ENCODE measurements at regions not wholly inside any gene's neighbourhood (a gene's known extent, or its start where the extent isn't known, plus 50 kb on each side); places are given as distances from the start of the nearest gene placed in this dataset.
"Not testable (repeated sequence)": the region's sequence is repeated elsewhere in the genome, so short reads cannot be mapped to it uniquely, and the experiment has no call there.

DNA sequence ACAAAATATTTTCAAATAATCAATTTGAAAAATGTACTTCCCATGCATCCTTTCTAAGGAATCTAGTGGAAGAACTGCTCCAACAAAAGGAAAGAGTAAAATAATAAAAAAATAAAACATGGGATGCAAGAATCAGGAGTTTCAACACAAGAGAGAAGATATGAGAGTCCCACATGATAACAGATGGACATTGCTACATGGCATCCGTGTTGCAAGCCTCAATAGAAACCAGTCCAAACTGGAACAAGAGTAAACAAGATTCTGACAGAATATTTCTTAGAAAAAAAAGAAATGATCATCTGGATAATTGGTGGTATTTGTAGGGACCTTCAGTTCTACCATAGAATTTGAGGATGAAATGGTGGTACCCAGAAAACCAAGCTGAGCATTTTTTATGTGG is 186.8 kb downstream of the FRK start:
- DNase-seq (ENCODE audit: low read depth, low spot score), result no peak

DNA sequence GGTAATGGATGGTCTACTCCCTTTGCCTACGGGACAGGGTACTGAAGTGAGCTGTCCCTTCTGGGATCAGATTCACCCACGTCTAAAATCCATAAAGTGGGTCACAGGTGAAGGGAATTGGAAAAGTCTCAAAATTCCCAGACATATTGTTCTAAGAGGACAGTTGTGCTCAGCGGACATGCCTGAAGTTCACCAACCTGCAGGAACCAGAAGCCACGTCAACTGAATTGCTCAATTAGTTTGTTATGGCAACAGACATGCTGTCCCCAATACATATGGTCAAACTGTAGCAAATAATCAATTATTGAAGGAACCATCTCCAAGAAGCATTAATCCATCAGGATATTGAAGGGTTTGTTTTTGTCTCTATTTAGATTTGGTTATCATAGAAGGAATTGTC is 190.2 kb downstream of the FRK start:
- DNase-seq (ENCODE audit: low read depth, low spot score), result no peak

DNA sequence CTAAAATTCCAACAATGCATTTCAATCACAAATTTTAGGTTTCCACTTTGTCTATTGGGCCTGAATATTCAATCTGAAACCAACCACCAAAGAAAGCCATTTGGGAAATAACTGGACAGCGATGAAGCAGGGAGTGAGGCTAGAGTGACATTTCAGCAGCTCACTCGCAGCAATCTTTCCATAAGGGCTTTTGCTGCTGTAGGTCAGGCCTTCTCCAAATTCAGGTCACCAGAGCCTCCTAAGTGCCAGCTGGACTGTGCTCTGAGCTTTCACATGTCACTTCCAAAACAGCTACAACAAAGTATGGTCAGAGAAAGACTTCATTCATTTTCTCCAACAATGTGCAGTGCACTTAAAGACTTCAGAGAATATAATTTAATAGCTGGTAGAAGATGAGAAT is 194.8 kb downstream of the FRK start:
- DNase-seq (ENCODE audit: low read depth, low spot score), result no peak

DNA sequence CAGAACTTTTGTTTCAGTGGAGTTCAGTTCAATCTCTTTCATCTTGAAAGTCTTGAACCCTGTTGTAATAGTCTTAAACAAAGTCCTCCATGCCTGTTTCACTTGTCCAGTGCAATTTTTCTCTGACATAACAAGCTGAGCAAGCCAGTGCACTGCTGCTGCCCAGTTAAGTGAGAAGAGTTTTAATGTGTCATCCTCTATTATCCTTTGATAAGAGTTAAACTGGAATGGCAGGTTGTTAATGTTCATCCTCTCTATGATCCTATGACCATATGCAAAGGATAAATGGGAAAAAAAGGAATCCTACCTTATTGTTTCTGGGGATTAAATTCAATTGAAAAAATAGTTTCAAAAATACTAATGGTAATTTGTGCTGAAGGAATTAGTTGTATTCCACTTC is 197.5 kb downstream of the FRK start:
- no peak for DNase-seq (ENCODE audit: low read depth, low spot score)

DNA sequence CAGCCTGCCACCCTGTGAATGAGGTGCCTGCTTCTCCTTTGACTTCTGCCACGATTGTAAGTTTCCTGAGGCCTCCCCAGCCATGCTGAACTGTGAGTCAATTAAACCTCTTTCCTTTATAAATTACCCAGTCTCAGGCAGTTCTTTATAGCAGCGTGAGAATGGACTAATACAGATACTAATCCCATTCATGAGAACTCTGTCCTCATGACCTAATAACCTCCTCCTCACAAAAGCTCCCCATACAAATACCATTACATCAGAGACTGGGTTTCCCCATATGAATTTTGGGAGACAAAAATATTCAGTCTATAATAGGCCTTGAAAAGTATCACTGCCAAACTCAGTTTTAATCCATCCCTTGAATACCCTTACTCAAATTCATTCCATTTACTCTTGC is 199.0 kb downstream of the FRK start:
- not testable (repeated sequence) for DNase-seq (ENCODE audit: low read depth, low spot score)

DNA sequence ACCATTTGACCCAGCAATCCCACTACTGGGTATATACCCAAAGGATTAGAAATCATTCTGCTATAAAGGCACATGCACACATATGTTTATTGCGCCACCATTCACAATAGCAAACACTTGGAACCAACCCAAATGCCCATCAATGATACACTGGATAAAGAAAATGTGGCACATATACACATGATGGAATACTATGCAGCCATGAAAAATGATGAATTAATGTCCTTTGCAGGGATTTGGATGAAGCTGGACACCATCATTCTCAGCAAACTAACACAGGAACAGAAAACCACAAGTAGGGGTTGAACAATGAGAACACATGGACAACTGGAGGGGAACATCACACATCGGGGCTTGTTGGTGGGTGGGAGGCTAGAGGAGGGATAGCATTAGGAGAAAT is 201.1 kb downstream of the FRK start:
- not testable (repeated sequence) for DNase-seq (ENCODE audit: low read depth, low spot score)

DNA sequence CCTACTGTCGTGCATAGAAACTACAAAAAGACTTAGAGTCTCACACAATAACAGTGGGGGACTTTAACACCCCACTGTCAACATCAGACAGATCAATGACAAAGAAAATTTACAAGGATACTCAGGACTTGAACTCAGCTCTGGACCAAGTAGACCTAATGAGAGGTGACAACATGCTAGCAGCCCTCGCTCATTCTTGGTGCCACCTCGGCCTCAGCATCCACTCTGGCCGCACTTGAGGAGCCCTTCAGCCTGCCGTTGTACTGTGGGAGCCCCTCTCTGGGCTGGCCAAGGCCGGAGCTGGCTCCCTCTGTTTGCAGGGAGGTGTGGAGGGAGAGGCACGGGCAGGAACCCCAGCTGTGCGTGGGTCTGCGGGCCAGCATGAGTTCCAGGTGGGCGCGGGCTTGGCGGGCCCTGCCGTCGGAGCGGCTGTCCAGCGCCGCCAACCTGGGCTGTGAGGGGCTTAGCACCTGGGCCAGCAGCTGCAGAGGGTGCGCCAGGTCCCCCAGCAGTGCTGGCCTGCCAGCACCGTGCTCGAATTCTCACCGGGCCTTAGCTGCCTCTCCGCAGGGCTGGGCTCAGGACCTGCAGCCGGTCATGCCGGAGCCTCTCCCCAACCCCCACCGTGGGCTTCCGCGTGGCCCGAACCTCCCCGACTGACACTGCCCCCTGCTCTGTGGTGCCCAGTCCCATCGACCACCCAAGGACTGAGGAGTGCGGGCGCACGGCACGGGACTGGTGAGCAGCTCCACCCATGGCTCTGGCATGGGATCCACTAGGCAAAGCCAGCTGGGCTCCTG is 205.6 kb downstream of the FRK start:
- DNase-seq (ENCODE audit: low read depth, low spot score), result no peak

DNA sequence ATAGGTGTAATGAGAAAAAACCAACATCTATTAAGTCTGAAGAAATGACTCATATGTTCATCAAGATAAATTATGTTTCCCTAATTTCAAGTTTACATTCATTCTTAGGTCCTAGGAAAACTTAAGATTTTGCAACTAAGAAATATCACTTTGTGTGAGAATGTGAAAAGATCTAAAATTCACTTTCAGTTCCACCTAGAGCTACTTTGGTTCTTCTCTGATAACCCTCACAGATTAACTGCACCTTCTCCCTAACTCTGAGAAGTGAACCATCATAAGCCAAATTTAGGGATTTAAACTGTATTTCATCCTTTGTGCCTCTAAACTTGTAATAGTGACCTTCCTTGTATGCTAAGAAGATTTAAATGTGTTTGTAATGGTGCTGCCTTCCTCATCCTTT is 213.0 kb downstream of the FRK start:
- DNase-seq (ENCODE audit: low read depth, low spot score), result no peak

DNA sequence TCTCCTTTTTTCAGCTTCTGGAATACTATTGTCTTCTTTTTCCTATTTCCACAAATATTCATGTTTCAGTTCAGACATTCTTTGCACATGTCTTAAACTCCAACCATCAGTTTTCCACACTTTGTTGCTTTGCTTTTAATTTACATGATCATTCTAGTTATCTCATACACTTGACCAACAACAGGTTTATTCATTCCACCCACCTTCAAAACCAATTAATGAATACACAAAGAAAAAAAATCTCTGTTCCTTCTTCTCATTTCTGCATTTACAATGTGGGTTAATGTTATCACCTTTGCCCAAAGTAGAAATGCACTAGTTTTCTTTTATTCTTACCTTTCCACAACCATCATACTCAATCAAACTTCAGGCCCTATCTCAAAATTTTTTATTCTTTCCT is 216.7 kb downstream of the FRK start:
- DNase-seq (ENCODE audit: low read depth, low spot score), result no peak

DNA sequence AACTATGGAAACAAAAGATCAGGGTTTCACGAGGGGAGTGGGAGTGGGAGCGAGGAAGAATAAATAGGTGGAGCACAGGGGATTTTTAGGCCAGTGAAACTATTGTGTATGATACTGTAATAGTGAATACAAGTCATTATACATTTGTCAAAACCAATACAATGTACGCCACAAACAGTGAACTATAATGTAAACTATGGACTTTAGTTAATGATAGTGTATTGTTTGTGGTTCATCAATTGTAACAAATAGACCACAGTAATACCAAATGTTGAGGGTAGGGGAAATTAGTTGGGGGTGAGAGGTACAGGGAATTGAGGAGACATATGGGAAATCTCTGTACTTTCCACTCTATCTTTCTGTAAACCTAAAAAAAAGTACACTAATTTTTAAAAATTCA is 218.4 kb downstream of the FRK start:
- no peak for DNase-seq (ENCODE audit: low read depth, low spot score)

DNA sequence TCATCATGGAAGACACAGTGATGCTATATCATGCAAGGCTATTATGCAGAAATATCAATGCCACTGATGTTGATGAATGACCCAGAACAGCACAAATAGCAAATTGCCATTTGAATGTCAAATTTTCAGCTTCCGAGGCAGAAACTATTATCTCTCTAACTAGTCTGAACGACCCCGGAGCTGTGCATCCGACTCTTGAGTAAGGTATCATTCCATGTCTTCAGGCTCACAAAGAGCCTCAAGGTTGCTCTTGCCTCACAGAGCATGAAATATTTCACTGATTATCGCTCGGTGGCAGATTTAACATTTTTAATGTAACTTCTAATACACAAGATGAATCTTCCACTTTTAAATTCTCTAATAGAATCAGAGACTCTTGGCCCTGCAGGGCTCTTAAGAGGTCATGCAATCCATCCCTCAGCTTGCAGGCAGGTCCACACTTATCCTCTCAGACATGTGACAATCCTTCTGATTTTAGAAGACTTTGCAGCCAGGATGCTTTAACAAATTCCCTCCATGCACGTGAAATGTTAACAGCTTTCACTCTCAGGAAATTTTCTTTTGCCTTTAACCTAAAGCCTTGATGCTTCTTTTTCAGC is 221.0 kb downstream of the FRK start:
- DNase-seq (ENCODE audit: low read depth, low spot score), result no peak

DNA sequence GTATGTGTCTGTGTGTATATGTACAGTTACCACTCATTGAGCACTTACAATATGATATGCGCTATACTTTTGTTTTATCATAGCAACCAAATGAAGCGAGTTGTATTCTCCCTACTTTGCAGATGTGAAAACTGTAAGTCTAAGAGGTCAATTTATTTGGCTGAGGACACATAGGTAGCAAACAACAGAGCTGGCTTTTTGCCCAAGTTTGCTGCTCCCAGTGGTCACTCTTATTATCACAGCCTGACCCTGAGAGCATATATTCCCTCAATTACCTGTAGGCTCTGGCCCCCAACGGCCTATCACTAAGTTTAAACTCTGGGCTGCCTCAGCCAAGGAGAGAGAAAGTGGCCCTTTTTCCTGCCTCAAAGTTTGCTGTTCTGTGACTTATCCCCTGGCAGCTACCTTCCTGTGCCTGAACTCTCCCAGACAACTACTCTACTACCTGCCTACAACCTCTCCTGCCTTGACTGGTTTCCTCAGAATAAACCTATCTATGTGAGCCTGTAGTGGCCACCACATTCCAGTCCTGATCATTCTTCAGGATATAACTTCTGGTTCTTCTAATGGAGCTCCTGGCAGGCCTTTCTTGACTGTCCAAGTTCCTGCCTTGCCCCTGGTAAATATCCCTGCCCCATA is 221.8 kb downstream of the FRK start:
- no peak for DNase-seq (ENCODE audit: low read depth, low spot score)

DNA sequence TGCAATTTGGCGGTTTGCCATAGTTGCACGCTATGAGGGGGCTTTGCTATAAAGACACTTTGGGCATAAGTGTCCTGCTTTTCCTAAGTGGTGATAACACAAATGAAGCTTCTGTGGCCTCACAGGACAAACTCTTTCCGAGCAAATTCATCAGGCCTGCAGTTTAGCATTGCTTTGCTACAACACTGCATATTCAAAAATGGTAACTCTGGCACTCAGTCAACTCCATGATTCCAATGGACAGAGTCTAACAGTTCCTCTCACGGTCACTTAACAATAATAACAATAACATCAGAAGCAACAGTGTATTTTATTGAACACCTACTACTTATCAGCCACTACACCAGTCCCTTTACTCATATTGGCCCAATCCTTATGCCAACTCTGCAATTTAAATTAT is 222.5 kb downstream of the FRK start:
- DNase-seq (ENCODE audit: low read depth, low spot score), result no peak

DNA sequence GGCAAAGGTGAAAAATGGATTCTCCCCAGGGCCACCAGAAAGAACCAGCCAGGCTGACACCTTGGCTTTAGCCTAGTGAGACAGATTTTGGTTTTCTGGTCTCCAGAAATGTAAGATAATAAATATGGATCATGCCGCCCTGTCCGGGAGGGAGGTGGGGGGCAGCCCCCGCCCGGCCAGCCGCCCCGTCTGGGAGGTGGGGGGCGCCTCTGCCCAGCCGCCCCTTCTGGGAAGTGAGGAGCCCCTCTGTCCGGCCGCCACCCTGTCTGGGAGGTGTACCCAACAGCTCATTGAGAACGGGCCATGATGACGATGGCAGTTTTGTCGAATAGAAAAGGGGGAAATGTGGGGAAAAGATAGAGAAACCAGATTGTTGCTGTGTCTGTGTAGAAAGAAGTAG is 224.3 kb downstream of the FRK start:
- DNase-seq (ENCODE audit: low read depth, low spot score), result not testable (repeated sequence)

DNA sequence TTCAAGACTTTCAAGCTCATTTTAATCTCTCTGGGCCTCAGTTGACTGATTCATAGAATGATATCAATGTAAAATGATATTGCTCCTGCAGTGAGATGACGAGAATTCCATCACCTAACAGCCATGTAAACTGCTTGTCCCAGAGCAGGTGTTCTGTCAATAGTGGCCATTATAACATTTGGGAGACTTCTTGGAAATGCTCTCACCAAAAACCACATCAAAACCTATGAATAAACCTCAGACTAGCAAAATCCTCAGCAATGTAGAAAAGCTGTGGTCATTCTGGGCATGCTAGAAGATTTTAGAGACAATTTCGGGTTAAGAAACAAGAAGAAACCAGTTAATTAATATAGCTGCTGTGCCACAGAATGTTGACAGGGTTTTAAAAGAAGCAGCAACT is 225.4 kb downstream of the FRK start:
- no peak for DNase-seq (ENCODE audit: low read depth, low spot score)

DNA sequence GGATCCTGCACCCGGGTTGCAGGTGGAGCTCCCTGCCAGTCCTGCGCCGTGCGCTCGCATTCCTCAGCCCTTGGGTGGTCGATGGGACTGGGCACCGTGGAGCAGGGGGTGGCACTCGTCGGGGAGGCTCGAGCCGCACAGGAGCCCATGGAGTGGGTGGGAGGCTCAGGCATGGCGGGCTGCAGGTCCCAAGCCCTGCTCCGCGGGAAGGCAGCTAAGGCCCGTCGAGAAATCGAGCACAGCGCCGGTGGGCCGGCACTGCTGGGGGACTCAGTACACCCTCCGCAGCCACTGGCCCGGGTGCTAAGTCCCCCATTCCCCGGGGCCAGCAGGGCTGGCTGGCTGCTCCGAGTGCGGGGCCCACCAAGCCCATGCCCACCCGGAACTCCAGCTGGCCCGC is 226.1 kb downstream of the FRK start:
- not testable (repeated sequence) for DNase-seq (ENCODE audit: low read depth, low spot score)

DNA sequence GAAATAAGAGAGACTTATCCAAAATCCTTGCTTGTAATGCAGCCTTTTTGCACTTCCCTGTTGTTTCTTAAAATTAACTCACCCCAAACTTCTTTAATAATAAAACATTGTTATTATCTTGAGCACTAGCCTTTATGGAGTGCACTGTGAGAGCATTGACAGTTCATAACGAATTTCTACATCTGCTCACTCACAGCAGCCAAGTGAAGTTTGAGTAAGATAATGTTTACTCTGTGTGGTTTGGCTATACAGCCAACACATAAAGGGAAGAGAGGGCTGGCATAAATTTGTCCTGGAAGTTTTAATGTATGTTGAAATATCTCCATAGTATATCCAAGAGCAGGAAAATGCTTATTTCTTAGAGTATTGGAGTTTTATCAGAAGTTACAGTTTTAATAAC is 227.9 kb downstream of the FRK start:
- no peak for DNase-seq (ENCODE audit: low read depth, low spot score)

DNA sequence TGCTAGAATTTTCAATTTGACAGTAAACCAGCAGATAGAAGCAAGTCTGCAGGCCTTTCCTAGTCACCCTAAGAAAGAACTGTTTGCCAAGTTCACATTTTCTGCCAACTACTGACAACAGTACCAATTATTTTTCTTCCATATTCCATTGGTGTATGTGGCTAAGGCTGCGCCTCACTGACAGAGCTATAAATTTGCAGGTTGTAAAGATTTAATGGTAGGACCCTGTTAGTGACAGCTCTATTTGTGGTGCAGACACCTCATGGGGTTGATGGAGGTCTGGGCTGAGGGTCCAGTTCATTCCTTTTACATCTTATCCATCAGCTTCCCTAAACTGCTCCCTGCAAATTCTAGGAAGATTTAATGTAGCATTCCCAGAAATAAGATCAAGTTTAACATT is 228.5 kb downstream of the FRK start:
- DNase-seq (ENCODE audit: low read depth, low spot score), result no peak

DNA sequence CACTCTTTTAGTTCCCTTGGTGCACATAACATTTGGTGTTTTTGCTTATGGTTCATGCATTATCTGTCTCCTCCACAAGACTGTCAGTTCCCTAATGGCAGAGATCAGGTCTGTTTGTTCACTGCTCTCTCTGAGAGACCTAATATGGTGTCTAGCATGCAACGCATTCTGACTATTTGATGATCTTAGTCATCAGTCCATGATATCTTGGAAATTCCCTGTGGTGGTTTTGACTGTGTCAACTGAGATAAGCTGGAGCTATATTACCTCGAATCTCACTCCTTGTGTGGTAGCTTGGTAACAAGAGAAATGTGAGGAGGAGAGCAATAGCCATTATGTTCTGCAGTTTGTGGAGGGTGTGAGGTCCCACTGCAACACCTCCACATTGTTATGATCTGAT is 229.8 kb downstream of the FRK start:
- no peak for DNase-seq (ENCODE audit: low read depth, low spot score)

DNA sequence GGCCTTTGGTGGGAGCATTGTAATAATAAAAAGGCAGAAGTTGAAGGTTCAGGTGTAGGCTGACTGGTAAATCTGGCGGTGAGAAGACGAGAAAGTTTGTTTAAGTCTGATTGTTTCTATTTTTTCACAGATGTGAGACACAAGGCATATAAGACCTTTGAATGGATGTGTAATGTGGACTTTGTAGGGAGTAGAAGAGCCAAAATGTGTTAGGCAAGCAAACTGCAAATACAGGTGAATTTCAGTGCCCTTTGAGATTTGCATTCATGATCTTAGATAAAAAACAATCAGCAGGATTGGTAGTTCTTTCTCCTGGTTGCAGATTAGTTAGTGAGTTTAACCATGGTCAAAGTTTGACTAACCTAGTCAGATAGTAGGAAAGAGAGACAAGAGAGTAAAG is 238.9 kb downstream of the FRK start:
- DNase-seq (ENCODE audit: low read depth, low spot score), result no peak

DNA sequence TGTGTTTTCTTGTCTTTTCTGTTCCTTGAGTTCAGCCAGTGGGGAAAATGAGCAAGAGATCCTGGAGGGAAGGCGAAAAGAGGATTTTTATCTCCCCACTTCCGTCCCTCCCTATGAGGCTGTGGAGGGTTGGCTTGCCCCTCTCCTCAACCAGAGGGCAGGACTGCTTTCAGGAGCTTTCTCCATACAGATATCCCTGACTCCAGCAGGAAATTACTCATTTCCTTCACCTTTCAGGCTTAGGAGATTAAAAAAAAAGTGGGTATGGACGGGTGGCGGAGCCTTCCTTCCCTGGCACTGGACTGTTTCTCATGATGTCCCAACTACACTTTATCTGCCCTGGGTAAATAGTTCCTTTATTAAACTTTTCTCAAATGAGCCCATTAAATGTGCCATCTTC is 241.2 kb downstream of the FRK start:
- no peak for DNase-seq (ENCODE audit: low read depth, low spot score)

DNA sequence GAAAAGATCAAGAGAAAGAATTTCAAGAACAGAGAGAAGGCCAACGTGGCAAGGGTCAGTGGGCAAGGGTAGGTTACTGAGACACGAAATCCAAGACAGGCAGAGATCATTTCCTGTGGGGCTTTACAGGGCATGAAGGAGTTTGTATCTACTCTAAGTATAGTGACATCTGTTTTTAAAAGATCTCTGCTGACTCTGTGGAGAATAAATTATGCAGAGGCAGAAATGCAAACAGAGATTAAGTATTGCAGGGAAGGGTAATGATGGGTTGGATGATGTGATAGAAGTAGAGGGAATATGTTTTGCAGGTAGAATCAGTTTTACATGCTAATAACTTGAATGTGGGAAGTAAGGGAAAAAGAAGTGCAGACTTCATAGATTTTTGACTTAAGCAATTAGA is 243.5 kb downstream of the FRK start:
- DNase-seq (ENCODE audit: low read depth, low spot score), result no peak

DNA sequence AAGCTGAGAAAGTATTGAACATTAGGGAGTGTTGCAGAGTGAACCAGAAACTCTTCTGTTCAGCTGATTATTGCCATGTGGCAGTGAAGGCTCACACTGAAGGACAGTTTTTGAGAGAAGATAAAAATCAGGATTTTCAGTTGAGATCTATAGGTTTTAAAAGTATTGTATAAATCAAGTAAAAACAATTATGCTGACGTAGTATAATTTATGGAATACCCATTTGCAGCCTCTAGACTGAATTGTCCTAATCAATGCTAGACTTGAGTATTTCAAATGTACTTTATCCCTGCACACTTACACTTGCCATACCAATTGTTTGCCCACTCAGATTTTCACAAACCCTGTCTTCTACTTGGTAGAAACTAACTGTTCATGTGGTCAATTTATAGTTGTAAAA is 245.8 kb downstream of the FRK start:
- no peak for DNase-seq (ENCODE audit: low read depth, low spot score)

All from smooth muscle cell of the brain vasculature (primary cell).